ENCODE measurements at regions not wholly inside any gene's neighbourhood (a gene's known extent, or its start where the extent isn't known, plus 50 kb on each side); places are given as distances from the start of the nearest gene placed in this dataset.

DNA sequence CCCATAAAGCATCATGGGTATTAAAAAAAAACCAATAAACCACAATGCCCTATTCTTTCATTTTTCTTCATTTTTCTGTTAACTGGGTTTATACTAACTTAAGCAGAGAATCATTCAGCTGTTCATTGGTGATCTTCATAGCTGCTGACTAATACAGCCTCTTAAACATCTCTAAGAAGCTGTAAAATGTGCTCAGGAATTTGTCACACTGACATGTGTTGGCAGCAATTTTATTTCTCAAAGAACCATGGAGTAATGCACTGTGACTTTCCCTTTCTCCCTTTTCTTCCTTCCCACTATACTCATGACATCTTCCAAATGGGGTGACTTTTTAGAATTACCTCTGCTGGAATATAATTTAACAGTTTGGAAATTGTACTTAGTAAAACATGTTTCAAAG, 315.4 kb downstream of the ANTXR2 start:
- Histone ChIP-seq H2BK20ac (ENCODE audit: low read depth, low read length) (no peak overlapping the region), H3K27ac (ENCODE audit: insufficient read depth, low read length) (no peak overlapping the region), H3K9ac (ENCODE audit: low read depth, low read length) (no peak overlapping the region), H2BK5ac (ENCODE audit: low read depth, low read length, poor library complexity, severe bottlenecking) (no peak overlapping the region), H2BK15ac (ENCODE audit: low read depth, low read length) (no peak overlapping the region), H3K56ac (ENCODE audit: extremely low read depth, insufficient read depth, low read length) (no peak overlapping the region), H2AK5ac (ENCODE audit: low read depth, low read length) (no peak overlapping the region), H3K4me2 (ENCODE audit: low read depth, low read length) (no peak overlapping the region), H2AFZ (replicated peaks; ENCODE audit: low read length, poor library complexity) (no peak overlapping the region), H4K5ac (ENCODE audit: low read depth, low read length) (no peak overlapping the region), H3K4me3 (ENCODE audit: insufficient read depth, low read depth, low read length) (no peak overlapping the region), H4K8ac (ENCODE audit: low read depth in 2 of 2, low read length in 2 of 2) (no peak overlapping the region), H3K4me1 (ENCODE audit: control insufficient read depth, insufficient read depth, low read length) (no peaks in the 10 kb centered on the region), H3K23ac (ENCODE audit: low read depth, low read length) (no peak overlapping the region), H3K18ac (ENCODE audit: low read depth, low read length) (no peak overlapping the region), H4K91ac (ENCODE audit: insufficient read depth, low read depth, low read length) (no peak overlapping the region), H3K27me3 (ENCODE audit: control insufficient read depth, insufficient read depth, low read length) (no peaks in the 10 kb centered on the region), H3K9me1 (ENCODE audit: insufficient read depth, low read length) (no peaks in the 10 kb centered on the region), H3K14ac (replicated peaks; ENCODE audit: low read depth, low read length) (no peak overlapping the region), H2AK9ac (replicated peaks; ENCODE audit: low read depth, low read length, poor library complexity) (no peak overlapping the region), H2BK120ac (ENCODE audit: low read depth, low read length) (no peak overlapping the region), H3K79me1 (ENCODE audit: low read depth in 1 of 2, low read length in 2 of 2) (no peaks in the 10 kb centered on the region), H3K9me3 (ENCODE audit: control insufficient read depth, insufficient read depth, low read length) (no peaks in the 10 kb centered on the region), H4K20me1 (ENCODE audit: insufficient read depth, low read length) (no peaks in the 10 kb centered on the region), H3K36me3 (ENCODE audit: control insufficient read depth, insufficient read depth, low read length) (no peaks in the 10 kb centered on the region), H3K4ac (ENCODE audit: low read depth, low read length) (no peak overlapping the region)
- in situ Hi-C loops (cut with MboI; ENCODE audit: low sequenced_read_pairs): no loop called here
- ChIA-PET POLR2A (ENCODE audit: unreplicated experiment) (no interaction called here), CTCF (no interaction called here)
- intact Hi-C loops (cut with micrococcal nuclease): no loop called here
- TF ChIP-seq MAZ (IDR thresholded peaks at IDR 0.05; ENCODE audit: borderline replicate concordance, low read depth, low read length) (no peak), NFE2L2 (IDR thresholded peaks at IDR 0.05; ENCODE audit: low read depth, low read length) (no peak), SMC3 (IDR thresholded peaks at IDR 0.05; ENCODE audit: low read depth, low read length) (no peak), CHD1 (IDR thresholded peaks at IDR 0.05; ENCODE audit: low read depth, low read length) (no peak), MAFK (IDR thresholded peaks at IDR 0.05; ENCODE audit: low read depth, low read length) (no peak), MXI1 (IDR thresholded peaks at IDR 0.05; ENCODE audit: borderline replicate concordance, low read depth, low read length) (no peak), RFX5 (IDR thresholded peaks at IDR 0.05; ENCODE audit: low read depth, low read length) (no peak), BHLHE40 (IDR thresholded peaks at IDR 0.05; ENCODE audit: low read depth, low read length) (no peak), FOS (IDR thresholded peaks at IDR 0.05; ENCODE audit: low read depth, low read length) (no peak), RAD21 (IDR thresholded peaks at IDR 0.05; ENCODE audit: low read length) (no peak), RCOR1 (IDR thresholded peaks at IDR 0.05; ENCODE audit: insufficient replicate concordance, low read length) (no peak), POLR2A (IDR thresholded peaks at IDR 0.05; ENCODE audit: low read depth, low read length) (no peak), CEBPB (IDR thresholded peaks at IDR 0.05; ENCODE audit: low read depth, low read length) (no peak)
- TF ChIP-seq, protein P1, sequence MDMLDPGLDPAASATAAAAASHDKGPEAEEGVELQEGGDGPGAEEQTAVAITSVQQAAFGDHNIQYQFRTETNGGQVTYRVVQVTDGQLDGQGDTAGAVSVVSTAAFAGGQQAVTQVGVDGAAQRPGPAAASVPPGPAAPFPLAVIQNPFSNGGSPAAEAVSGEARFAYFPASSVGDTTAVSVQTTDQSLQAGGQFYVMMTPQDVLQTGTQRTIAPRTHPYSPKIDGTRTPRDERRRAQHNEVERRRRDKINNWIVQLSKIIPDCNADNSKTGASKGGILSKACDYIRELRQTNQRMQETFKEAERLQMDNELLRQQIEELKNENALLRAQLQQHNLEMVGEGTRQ (IDR thresholded peaks at IDR 0.05; ENCODE audit: low read depth, low read length): no peak
- TF ChIP-seq, protein P2, sequence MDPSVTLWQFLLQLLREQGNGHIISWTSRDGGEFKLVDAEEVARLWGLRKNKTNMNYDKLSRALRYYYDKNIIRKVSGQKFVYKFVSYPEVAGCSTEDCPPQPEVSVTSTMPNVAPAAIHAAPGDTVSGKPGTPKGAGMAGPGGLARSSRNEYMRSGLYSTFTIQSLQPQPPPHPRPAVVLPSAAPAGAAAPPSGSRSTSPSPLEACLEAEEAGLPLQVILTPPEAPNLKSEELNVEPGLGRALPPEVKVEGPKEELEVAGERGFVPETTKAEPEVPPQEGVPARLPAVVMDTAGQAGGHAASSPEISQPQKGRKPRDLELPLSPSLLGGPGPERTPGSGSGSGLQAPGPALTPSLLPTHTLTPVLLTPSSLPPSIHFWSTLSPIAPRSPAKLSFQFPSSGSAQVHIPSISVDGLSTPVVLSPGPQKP (IDR thresholded peaks at IDR 0.05; ENCODE audit: borderline replicate concordance, low read depth, low read length): no peak
- TF ChIP-seq, protein P3, sequence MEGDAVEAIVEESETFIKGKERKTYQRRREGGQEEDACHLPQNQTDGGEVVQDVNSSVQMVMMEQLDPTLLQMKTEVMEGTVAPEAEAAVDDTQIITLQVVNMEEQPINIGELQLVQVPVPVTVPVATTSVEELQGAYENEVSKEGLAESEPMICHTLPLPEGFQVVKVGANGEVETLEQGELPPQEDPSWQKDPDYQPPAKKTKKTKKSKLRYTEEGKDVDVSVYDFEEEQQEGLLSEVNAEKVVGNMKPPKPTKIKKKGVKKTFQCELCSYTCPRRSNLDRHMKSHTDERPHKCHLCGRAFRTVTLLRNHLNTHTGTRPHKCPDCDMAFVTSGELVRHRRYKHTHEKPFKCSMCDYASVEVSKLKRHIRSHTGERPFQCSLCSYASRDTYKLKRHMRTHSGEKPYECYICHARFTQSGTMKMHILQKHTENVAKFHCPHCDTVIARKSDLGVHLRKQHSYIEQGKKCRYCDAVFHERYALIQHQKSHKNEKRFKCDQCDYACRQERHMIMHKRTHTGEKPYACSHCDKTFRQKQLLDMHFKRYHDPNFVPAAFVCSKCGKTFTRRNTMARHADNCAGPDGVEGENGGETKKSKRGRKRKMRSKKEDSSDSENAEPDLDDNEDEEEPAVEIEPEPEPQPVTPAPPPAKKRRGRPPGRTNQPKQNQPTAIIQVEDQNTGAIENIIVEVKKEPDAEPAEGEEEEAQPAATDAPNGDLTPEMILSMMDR (conservative IDR thresholded peaks at IDR 0.05; ENCODE audit: low read depth, low read length): no peak
- ATAC-seq (ENCODE audit: low read depth): peak; percentile 42
- BruUV-seq (replicated peaks): no TSS peak
- dilution Hi-C loops (cut with HindIII; ENCODE audit: low sequenced_read_pairs, unreplicated experiment): no loop called here
- DNase-seq: no peak

Data from IMR-90 (cell line).